Activated CD4-positive, alpha-beta memory T cell treated with anti-CD3 and anti-CD28 coated beads, Interleukin-2, amount 10 ng/mL, durations not matched to agents 7 days and 5 days (primary cell): ENCODE measurements at regions not wholly inside any gene's neighbourhood (a gene's known extent, or its start where the extent isn't known, plus 50 kb on each side); places are given as distances from the start of the nearest gene placed in this dataset.

ENCODE experiments used
- CTCF ChIA-PET: fragments of 350-600 bp; sonication (Branson Sonifier 250); formaldehyde crosslinking; loops from one replicate; lab custom pipeline; 2021; ENCODE audit warnings: antibody characterized with exemption, inconsistent platforms; lab: Charles Lee
- POLR2A ChIA-PET: fragments of 350-600 bp; sonication (Branson Sonifier 250); formaldehyde crosslinking; loops from one replicate; lab custom pipeline; 2021; ENCODE audit warnings: antibody characterized with exemption; lab: Charles Lee
- DNase-seq: peaks from one replicate; pipeline ENCODE4 v3.0.0-alpha.2; 2020
- H3K27ac Mint-ChIP-seq: one replicate; pipeline ENCODE4 v1.8.0; 2021; ENCODE audit warnings: mild to moderate bottlenecking, mixed read lengths
- H3K27me3 Mint-ChIP-seq: one replicate; pipeline ENCODE4 v1.8.0; 2021; ENCODE audit warnings: mixed read lengths
- H3K36me3 Mint-ChIP-seq: one replicate; pipeline ENCODE4 v1.8.0; 2021; ENCODE audit warnings: low read depth, mixed read lengths
- H3K4me1 Mint-ChIP-seq: one replicate; pipeline ENCODE4 v1.8.0; 2021; ENCODE audit warnings: mixed read lengths
- H3K4me3 Mint-ChIP-seq: one replicate; pipeline ENCODE4 v1.8.0; 2021; ENCODE audit warnings: mild to moderate bottlenecking, mixed read lengths
- H3K9me3 Mint-ChIP-seq: one replicate; pipeline ENCODE4 v1.8.0; 2021; ENCODE audit warnings: mixed read lengths

- H3K27ac Mint-ChIP-seq: no peak overlapping the region
- no peaks in the 10 kb centered on the region for H3K9me3 Mint-ChIP-seq
- H3K4me3 Mint-ChIP-seq: no peak overlapping the region
- no peaks in the 10 kb centered on the region for H3K4me1 Mint-ChIP-seq
- peaks cover 2% of the 10 kb centered on the region for H3K27me3 Mint-ChIP-seq
- no peak for DNase-seq
- ChIA-PET POLR2A (no interaction called here), CTCF (interaction anchor here (0.8 kb wide), 1 partner anchor 30 kb away, joined by 3 read pairs; no protein-coding TSS in a partner anchor)
- H3K36me3 Mint-ChIP-seq: no peaks in the 10 kb centered on the region
Observed at GRCh38 chr1:178572604-178573003, 59.7 kb downstream of the TEX35 start.

- H3K4me3 Mint-ChIP-seq: no peak overlapping the region
Observed at GRCh38 chr1:178573330-178573729, 60.4 kb downstream of the TEX35 start.

GRCh38 chr1:178574345-178574744 is 61.4 kb downstream of the TEX35 start:
- H3K9me3 Mint-ChIP-seq: no peaks in the 10 kb centered on the region
- H3K27ac Mint-ChIP-seq: no peak overlapping the region
- H3K36me3 Mint-ChIP-seq: no peaks in the 10 kb centered on the region
- no peak overlapping the region for H3K4me3 Mint-ChIP-seq
- ChIA-PET CTCF (no interaction called here), POLR2A (no interaction called here)
- H3K4me1 Mint-ChIP-seq: no peaks in the 10 kb centered on the region
- no peak for DNase-seq
- H3K27me3 Mint-ChIP-seq: peaks cover 2% of the 10 kb centered on the region

More at GRCh38 chr1:178573330-178573729, 60.4 kb downstream of the TEX35 start:
- CTCF ChIA-PET: interaction anchor here (0.8 kb wide), 1 partner anchor 31 kb away, joined by 3 read pairs; no protein-coding TSS in a partner anchor
- DNase-seq: no peak
- Mint-ChIP-seq H3K9me3 (no peaks in the 10 kb centered on the region), H3K36me3 (no peaks in the 10 kb centered on the region), H3K27me3 (peaks cover 2% of the 10 kb centered on the region), H3K27ac (no peak overlapping the region), H3K4me1 (no peaks in the 10 kb centered on the region)
- POLR2A ChIA-PET: no interaction called here

GRCh38 chr1:178575611-178576361 is 62.9 kb downstream of the TEX35 start:
- Mint-ChIP-seq H3K27me3 (peaks cover 2% of the 10 kb centered on the region), H3K4me1 (no peaks in the 10 kb centered on the region), H3K4me3 (no peak overlapping the region), H3K36me3 (no peaks in the 10 kb centered on the region), H3K9me3 (no peaks in the 10 kb centered on the region), H3K27ac (no peak overlapping the region)
- CTCF ChIA-PET: no interaction called here
- POLR2A ChIA-PET: no interaction called here
- DNase-seq: no peak

- Mint-ChIP-seq H3K9me3 (no peaks in the 10 kb centered on the region), H3K36me3 (no peaks in the 10 kb centered on the region), H3K4me3 (no peak overlapping the region), H3K27me3 (peaks cover 2% of the 10 kb centered on the region), H3K4me1 (no peaks in the 10 kb centered on the region), H3K27ac (no peak overlapping the region)
- POLR2A ChIA-PET: no interaction called here
- DNase-seq: no peak
- CTCF ChIA-PET: no interaction called here
Observed at GRCh38 chr1:178576841-178577240, 63.9 kb downstream of the TEX35 start.

- no peak overlapping the region for H3K27ac Mint-ChIP-seq
- POLR2A ChIA-PET: no interaction called here
- no peaks in the 10 kb centered on the region for H3K36me3 Mint-ChIP-seq
- no peak overlapping the region for H3K4me3 Mint-ChIP-seq
- no peak for DNase-seq
- no peaks in the 10 kb centered on the region for H3K4me1 Mint-ChIP-seq
- H3K27me3 Mint-ChIP-seq: peaks cover 2% of the 10 kb centered on the region
- no peaks in the 10 kb centered on the region for H3K9me3 Mint-ChIP-seq
- CTCF ChIA-PET: no interaction called here
Observed at GRCh38 chr1:178577882-178578281, 65.0 kb downstream of the TEX35 start.

- CTCF ChIA-PET: no interaction called here
- Mint-ChIP-seq H3K9me3 (no peaks in the 10 kb centered on the region), H3K36me3 (no peaks in the 10 kb centered on the region), H3K4me1 (no peaks in the 10 kb centered on the region), H3K4me3 (no peak overlapping the region), H3K27me3 (peaks cover 2% of the 10 kb centered on the region), H3K27ac (no peak overlapping the region)
- POLR2A ChIA-PET: no interaction called here
- no peak for DNase-seq
Observed at GRCh38 chr1:178578541-178578940, 65.6 kb downstream of the TEX35 start.

GRCh38 chr1:178579095-178579494 is 66.2 kb downstream of the TEX35 start:
- ChIA-PET CTCF (no interaction called here), POLR2A (no interaction called here)
- H3K36me3 Mint-ChIP-seq: no peaks in the 10 kb centered on the region
- DNase-seq: no peak
- no peak overlapping the region for H3K27ac Mint-ChIP-seq
- H3K9me3 Mint-ChIP-seq: no peaks in the 10 kb centered on the region
- no peaks in the 10 kb centered on the region for H3K4me1 Mint-ChIP-seq
- H3K27me3 Mint-ChIP-seq: peaks cover 2% of the 10 kb centered on the region
- no peak overlapping the region for H3K4me3 Mint-ChIP-seq

- Mint-ChIP-seq H3K27me3 (peaks cover 2% of the 10 kb centered on the region), H3K4me1 (no peaks in the 10 kb centered on the region), H3K4me3 (no peak overlapping the region), H3K27ac (no peak overlapping the region), H3K9me3 (no peaks in the 10 kb centered on the region), H3K36me3 (no peaks in the 10 kb centered on the region)
- ChIA-PET POLR2A (no interaction called here), CTCF (no interaction called here)
- DNase-seq: no peak
Observed at GRCh38 chr1:178579562-178579961, 66.7 kb downstream of the TEX35 start.

- CTCF ChIA-PET: no interaction called here
- Mint-ChIP-seq H3K27me3 (peaks cover 2% of the 10 kb centered on the region), H3K4me1 (no peaks in the 10 kb centered on the region), H3K36me3 (no peaks in the 10 kb centered on the region), H3K27ac (no peak overlapping the region), H3K4me3 (no peak overlapping the region), H3K9me3 (no peaks in the 10 kb centered on the region)
- POLR2A ChIA-PET: no interaction called here
- no peak for DNase-seq
Observed at GRCh38 chr1:178580096-178580495, 67.2 kb downstream of the TEX35 start.

- Mint-ChIP-seq H3K27me3 (peaks cover 1% of the 10 kb centered on the region), H3K27ac (no peak overlapping the region), H3K4me3 (no peak overlapping the region), H3K9me3 (no peaks in the 10 kb centered on the region), H3K4me1 (no peaks in the 10 kb centered on the region), H3K36me3 (no peaks in the 10 kb centered on the region)
- ChIA-PET CTCF (no interaction called here), POLR2A (no interaction called here)
- no peak for DNase-seq
Observed at GRCh38 chr1:178580876-178581275, 68.0 kb downstream of the TEX35 start.

GRCh38 chr1:178581351-178582303 is 68.7 kb downstream of the TEX35 start:
- POLR2A ChIA-PET: no interaction called here
- Mint-ChIP-seq H3K36me3 (no peaks in the 10 kb centered on the region), H3K27me3 (no peaks in the 10 kb centered on the region), H3K4me3 (no peak overlapping the region), H3K27ac (no peak overlapping the region), H3K4me1 (no peaks in the 10 kb centered on the region), H3K9me3 (no peaks in the 10 kb centered on the region)
- CTCF ChIA-PET: no interaction called here
- DNase-seq: no peak

GRCh38 chr1:178587096-178587495 is 74.2 kb downstream of the TEX35 start:
- H3K9me3 Mint-ChIP-seq: no peaks in the 10 kb centered on the region
- DNase-seq: no peak
- H3K4me3 Mint-ChIP-seq: no peak overlapping the region
- H3K36me3 Mint-ChIP-seq: no peaks in the 10 kb centered on the region
- no peak overlapping the region for H3K27ac Mint-ChIP-seq
- H3K27me3 Mint-ChIP-seq: peaks cover 12% of the 10 kb centered on the region
- POLR2A ChIA-PET: no interaction called here
- H3K4me1 Mint-ChIP-seq: no peaks in the 10 kb centered on the region
- CTCF ChIA-PET: no interaction called here
